Ramos (cell line): ENCODE measurements at regions not wholly inside any gene's neighbourhood (a gene's known extent, or its start where the extent isn't known, plus 50 kb on each side); places are given as distances from the start of the nearest gene placed in this dataset.

ENCODE experiments used
- in situ Hi-C: fragments of 300-500 bp; cut with MboI; formaldehyde crosslinking; loops from one replicate; pipeline ENCODE4 v1.14.3; 2022; ENCODE audit warnings: low sequenced_read_pairs; ENCODE audit not compliant: unreplicated experiment

DNA sequence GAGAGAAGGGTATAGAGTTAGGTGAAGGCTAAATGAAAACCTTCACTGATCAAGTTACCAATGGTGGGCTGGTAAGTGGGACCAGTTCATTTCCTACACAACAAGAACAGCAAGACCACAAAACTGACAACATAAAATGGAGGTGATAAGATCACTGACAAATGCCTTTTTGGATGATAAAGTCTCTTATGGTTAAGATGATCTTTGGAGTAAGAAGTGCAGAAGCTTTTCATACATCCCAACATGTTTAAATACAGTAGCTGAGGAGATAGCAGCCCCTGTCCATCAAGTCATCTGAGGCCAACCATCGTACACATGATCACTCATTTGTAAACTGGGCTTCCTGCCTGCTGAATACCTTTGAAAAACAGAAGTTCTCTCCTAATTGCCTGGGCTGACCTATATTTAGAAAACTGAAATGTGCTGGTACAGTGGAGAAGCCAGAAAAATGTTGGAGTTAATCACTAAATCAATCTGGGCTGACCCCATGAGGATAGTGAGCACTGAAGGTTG, 259.0 kb upstream of the ZFHX3 start:
- in situ Hi-C loops, result no loop called here

GRCh38 chr16:73304008-73304774, 256.3 kb upstream of the ZFHX3 start:
- in situ Hi-C loops, result no loop called here

DNA sequence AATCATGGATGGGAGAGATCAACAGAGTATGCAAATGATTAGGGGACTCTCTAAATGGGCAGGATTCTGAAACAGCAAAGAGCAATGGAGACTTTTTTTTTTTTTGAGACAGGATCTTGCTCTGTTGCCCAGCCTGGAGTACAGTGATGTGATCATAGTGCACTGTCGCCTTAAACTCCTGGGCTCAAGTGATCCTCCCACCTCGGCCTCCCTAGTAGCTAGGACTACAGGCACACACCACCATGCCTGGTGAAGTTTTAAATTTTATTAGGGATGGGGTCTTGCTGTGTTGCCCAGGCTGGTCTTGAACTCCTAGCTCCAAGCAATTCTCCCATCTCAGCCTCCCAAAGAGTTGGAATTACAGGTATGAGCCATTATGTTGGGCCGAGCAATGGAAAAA, 255.0 kb upstream of the ZFHX3 start:
- in situ Hi-C loops, result no loop called here

GRCh38 chr16:73301984-73302383, 254.1 kb upstream of the ZFHX3 start:
- in situ Hi-C loops, result no loop called here

DNA sequence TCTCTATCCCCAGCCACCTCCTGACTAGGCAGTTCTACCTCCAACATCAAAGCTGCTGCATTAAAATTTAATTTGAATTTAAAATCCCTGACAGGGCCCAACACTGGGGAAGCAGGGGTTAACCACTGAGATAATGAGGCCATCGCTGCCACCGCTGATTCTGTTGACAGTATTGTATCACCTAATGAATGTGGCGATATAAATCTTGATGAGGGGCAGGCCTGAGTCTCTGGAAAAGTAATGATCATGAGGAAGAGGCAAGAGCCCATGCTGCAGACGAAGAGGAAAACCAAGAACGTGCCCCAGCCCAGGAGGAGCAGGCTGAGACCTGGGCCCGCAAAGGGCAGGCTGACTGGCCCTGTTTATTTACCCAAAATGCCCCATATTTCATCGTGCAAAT, 251.4 kb upstream of the ZFHX3 start:
- in situ Hi-C loops, result no loop called here

- in situ Hi-C loops, result no loop called here
Observed at GRCh38 chr16:73298562-73298961, 250.6 kb upstream of the ZFHX3 start.

- in situ Hi-C loops, result no loop called here
Observed at GRCh38 chr16:73290258-73290657, 242.3 kb upstream of the ZFHX3 start.

DNA sequence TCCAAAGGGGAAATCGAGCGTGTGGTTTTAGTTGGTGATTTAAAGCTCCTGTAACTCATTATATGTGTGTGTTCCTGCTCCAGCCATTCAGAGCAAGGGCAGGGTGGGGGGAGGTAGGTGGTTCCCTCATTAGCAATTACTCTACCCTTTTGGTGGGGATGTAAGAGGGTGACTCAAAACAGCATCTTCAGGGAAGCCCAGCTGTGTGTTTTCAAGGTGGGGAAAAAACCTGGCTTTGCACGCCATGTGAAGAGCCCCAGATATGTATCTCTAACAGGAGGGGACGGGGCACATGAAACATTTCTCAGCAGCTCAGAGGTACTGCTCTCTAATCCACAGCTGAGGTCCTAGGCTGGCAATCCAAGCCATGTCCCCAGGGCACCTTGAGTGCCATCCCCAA, 241.3 kb upstream of the ZFHX3 start:
- in situ Hi-C loops, result no loop called here

DNA sequence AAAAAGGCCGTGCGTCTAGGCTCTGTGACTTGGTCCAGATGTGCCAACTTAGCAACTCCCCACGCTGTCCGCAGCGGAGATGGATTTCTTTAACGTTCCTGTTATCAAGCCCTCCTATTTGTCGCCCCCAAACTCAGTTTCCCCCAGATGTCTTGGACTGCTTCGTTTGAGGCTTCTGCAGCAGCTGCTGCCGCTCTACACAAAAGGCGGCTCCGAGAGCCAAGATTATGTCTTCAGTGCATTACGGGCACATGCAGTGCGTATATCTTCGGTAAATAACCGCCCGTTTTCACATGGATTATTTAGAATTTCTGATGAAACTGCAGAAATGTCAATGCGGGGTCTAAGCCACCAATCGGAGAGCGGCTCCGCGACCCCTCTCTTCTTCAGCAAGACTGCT, 240.6 kb upstream of the ZFHX3 start:
- in situ Hi-C loops, result no loop called here

GRCh38 chr16:73287859-73288405, 240.0 kb upstream of the ZFHX3 start:
- in situ Hi-C loops, result no loop called here

DNA sequence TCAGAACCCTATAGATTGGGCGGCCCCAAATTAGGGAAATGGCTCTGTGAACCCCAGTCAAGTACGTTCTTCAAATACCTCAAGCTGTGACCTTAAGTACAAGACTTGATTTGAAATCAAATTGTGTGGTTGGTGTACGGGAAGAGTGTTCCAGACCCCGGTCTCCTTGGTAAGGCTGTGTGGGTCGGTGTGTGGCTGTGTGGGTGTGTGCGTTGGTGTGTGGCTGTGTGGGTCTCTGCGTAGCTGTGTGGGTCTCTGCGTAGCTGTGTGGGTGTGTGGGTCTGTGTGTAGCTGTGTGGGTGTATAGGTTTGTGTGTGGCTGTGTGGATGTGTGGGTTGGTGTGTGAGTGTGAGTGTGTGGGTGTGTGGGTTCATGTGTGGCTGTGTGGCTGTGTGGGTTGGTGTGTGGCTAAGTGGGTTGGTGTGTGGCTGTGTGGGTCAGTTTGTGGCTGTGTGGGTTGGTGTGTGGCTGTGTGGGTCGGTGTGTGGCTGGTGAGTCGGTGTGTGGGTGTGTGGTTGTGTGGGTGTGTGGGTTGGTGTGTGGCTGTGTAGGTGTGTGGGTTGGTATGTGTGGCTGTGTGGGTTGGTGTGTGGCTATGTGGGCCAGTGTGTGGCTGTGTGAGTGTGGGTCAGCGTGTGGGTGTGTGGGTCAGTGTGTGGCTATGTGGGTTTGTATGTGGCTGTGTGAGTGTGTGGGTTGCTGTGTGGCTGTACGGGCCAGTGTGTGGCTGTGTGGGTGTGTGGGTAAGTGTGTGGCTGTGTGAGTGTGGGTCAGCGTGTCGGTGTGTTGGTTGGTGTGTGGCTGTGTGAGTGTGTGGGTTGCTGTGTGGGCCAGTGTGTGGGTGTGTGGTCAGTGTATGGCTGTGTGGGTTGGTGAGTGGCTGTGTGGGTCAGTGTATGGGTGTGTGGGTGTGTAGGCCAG, 238.7 kb upstream of the ZFHX3 start:
- in situ Hi-C loops, result no loop called here

- in situ Hi-C loops, result no loop called here
Observed at GRCh38 chr16:73285436-73286201, 237.7 kb upstream of the ZFHX3 start.

- in situ Hi-C loops, result no loop called here
Observed at GRCh38 chr16:73280388-73280787, 232.5 kb upstream of the ZFHX3 start.

DNA sequence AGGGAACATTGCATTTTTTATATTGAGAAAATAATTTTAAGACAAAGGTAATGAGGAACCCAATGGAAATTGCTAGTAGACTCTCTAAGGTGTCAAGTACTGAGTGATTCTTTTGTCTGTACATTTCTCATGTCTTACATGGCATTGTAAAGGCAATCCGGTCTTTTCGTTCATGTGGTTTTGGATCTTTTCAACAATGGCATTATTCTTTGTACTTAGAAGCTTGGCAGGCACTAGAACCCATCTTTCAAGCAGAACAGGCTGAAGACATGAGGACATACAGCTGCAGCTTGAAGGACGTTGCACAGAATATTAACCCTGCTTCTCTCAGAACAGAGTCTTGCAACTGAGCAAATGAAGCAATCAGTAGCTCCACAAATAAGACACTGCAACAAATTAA, 231.5 kb upstream of the ZFHX3 start:
- in situ Hi-C loops, result no loop called here

- in situ Hi-C loops, result no loop called here
Observed at GRCh38 chr16:73277071-73277470, 229.1 kb upstream of the ZFHX3 start.

DNA sequence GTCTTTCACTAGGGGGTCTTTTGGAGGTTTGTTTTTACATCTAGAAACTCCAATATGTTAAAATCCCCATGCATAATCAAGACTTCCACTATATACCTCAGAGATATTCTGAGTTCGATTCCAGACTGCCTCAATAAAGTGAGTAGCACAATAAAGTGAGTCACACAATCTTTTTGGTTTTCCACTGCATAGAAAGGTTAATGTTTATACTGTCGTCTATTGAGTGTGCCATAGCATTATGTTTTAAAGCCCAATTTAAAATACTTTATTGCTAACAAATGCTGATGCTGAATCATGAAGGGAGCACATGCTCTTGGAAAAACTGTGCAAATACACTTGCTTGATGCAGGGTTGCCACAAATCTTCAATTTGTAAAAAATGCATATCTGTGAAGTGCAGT, 227.5 kb upstream of the ZFHX3 start:
- in situ Hi-C loops, result no loop called here

DNA sequence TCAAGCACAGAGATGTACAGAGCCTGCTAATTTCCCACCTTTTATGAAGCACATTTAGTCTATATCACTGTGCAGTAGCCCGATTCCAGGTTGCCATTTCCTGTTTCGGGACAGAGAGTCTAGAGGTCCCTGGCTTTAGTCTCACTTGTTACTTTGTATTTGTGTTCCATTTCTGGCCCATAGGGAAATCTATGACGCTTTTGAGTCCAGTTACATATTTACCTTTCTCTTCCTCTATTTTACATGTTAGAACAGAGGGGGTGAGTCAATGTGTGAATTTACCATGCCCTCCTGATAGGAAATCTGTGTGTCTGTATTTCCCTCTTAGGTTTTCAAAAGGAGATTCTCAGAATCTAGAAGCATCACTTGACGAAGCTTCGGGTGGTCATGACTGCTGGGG, 227.1 kb upstream of the ZFHX3 start:
- in situ Hi-C loops, result no loop called here

GRCh38 chr16:73274140-73274539, 226.2 kb upstream of the ZFHX3 start:
- in situ Hi-C loops, result no loop called here

GRCh38 chr16:73268366-73268993, 220.6 kb upstream of the ZFHX3 start:
- in situ Hi-C loops, result no loop called here

DNA sequence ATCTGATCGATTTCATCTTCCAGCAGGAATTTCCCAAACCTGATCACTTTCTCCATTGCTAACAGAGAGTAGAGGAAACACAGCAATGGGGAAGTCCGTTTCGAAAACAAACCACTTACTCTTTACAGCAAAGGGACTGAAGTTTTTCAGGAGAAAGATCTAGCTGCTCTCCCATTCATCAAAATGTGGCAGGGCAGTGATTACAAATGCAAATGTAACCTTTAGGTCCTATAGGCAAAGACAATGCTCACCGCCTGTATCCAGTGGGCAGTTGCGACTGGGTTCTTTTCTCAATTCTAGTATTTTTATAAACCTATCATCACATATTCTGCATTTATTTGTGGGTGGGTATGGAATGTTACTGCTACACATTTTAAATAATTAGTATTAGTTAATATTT, 218.0 kb upstream of the ZFHX3 start:
- in situ Hi-C loops, result no loop called here
